ENCODE measurements at regions not wholly inside any gene's neighbourhood (a gene's known extent, or its start where the extent isn't known, plus 50 kb on each side); places are given as distances from the start of the nearest gene placed in this dataset.

DNA sequence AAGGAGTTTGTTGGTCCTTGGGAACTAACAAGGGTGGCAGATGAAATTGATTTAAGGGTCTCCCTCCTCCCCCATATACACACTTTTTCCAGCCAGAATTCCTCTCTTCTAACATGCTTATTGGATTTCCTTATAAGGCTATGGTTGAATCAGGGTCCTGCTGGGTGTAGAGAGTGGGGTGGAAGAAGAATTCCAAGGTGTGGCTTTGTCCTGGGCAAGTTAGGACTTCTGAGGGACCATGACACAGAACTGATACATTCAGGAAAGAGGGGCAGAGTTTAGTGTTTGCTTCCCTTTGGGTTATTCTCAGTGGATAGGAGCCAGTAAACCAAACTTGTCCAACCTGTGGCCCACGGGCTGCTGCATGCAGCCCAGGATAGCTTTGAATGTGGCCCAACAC is 116.5 kb downstream of the SNX18 start:
- no peak for DNase-seq

DNA sequence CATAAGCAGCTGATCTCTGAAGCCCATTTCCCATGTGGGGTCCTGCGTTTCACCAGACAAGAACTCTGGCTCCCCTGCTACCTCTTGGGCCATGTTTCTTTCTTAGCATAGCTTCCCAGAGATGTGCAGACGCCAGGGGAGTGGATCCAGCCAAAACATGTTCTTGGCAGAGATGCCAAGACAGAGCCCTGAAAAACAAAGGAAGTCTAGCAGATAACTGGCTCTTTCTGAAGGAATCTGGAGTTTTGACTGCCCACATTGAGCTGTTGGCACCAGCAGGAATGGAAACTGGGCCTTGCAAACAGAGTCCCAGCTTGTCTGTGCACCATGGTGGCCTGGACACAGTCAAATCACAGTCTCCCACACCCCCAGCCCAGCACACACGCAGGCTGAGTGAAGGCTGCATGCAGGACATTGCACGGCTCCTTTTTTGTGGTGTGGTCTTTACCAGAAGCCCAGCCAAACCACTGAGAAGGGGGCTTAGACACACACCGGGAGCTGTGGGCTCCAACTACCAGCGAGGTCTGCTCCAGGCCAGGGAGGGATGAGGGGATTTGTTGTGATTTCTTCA is 114.7 kb downstream of the SNX18 start:
- DNase-seq = no peak

GRCh38 chr5:54630738-54631359 is 113.3 kb downstream of the SNX18 start:
- no peak for DNase-seq

DNA sequence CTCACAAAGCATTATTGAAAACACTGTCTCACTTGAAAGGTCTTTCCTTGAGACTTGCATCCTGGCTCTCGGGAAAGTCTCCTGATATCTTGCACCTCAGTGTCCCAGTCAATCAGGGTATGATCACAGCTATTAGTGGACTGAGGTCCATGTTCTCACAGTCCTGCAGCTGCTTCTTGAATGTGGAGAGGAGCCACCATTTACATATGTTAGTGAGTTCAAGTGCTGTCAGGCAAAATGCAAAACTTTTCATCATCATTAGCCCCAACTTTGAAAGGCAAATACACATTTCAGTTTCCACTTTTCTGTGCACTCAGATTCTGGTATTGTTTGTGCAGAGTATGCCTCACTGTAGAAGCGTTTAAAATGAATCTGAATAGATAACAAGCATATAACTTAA is 111.6 kb downstream of the SNX18 start:
- no peak for DNase-seq

DNA sequence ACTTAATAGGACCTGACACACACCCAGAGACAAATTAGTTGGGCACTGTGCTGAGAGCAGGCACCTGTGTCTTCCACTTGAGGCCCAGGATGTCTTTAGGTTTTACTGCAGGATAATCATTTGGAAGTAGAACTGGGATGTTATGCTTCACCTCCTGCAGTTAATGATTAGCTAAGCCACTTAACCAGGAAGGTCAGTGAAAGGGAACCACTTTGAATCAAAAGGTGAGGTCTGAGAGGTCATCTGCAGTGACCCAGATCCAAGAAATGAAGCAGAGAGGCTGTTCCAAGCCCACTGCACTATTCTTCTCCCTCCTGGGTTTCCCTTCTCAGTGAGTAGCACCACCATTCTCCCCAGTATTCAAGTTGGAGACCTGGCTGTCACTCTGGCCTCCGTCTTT is 110.5 kb downstream of the SNX18 start:
- no peak for DNase-seq

DNA sequence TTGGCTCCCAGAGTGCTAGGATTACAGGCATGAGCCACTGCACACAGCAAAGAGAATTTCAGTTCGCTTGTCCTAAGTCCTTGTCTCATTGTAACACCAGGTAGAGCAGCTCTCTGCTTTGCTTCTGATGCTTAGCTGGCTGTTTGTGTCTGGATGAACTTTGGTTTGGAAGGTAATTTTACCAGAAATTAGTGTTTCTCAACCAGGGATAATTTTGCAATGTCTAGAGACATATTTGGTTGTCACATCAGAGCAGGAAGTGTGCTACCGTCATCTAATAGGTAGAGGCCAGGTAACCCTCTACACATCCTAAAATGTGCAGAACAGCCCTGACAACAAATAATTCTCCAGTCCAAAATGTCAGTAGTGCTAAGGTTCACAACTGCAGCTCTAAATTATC is 108.8 kb downstream of the SNX18 start:
- DNase-seq = no peak

DNA sequence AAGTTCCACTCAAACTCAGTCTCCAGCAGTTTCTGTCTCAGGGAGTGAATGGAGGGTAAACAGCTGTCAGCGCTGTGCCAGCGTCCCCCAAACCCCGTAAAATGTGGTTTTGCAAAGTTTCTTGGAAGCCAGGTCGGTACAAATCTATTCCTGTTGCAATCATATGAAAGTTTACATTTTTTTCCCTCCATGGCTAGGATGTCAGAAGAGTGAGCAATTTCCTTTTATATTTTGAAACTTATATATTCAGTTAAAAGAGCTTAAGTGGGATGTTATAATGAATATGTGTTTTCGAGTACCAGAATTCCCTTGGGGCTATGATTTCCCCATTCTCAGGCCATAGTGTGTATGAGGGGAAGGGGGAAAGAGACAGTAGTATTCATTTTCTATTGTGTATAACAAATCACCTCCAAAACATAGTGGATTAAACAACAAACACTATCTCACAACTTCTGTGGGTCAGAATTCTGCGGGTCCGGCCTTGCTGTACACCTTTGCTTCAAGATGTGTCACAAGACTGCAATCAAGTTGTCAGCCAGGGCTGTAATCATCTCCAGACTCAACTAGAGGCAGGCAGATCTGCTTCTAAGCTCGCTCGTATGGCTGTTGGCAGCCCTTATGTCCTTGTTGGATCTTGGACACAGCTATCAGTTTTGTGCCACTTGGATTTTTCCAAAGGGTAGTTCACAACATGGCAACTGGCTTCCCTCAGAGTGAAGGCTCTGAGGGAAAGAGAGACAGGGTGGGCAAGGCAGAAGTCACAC is 107.4 kb downstream of the SNX18 start:
- DNase-seq = no peak

GRCh38 chr5:54621709-54622108 is 104.2 kb downstream of the SNX18 start:
- DNase-seq = no peak

GRCh38 chr5:54621048-54621447 is 103.5 kb downstream of the SNX18 start:
- no peak for DNase-seq

- no peak for DNase-seq
Measured at GRCh38 chr5:54620141-54620933, 102.8 kb downstream of the SNX18 start.

GRCh38 chr5:54619731-54620130 is 102.2 kb downstream of the SNX18 start:
- DNase-seq = no peak

- DNase-seq = no peak
Measured at GRCh38 chr5:54616518-54617220, 99.1 kb downstream of the SNX18 start.

DNA sequence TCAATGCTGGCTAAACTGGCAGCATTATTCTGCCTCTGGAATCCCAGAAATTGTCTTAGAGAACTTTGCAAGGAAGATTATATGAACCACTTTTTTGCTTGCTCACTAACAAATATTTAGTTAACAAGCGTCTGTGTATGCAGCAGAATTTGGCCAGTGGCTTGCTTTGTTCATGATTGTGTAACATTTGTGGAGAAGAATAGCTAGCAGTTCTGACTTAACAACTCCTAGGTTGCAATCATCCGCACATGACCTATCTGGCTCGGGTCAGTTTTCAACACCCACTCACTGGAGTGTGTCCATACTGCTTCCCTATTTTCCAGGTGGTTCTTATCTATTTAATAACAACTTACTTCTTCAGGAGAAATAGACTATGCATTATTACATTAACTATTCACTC is 98.5 kb downstream of the SNX18 start:
- DNase-seq = no peak

DNA sequence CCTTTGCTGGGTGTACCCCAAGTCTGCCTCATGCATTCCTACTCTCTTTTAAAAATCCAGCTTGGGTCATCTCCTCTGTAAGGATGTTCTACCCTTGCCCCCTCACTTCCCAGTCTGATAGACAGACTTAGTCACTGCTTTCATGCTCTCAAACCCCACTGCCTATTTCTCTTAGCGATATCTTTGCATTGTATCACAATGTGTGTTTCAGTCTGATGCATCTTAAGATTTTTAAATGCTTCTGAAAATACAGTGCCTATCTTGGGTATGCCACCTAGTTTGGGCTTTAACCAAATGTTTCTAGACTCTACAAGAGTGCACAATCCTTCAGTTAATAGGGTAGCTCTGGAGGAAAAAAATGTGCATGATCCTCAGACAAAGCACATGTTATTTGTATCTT is 97.8 kb downstream of the SNX18 start:
- no peak for DNase-seq

DNA sequence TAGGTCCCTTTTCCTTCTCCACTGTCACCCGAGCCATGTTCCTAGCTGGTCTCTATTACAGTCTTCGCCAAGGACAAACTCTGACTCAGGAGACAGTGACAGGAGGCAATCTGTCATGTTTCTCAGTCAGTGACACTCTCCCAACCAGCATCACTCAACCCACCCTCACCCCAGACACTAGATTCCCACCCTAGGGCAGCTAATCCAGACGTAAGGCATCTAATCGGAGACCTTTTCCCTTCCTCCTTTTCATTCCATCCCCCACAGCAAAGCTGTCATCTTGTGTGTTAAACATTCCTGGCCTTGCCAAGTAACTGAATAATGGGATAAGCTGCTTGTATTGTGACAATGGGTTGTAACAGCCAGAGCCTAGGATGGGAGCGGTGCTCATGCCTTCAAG is 95.2 kb downstream of the SNX18 start:
- no peak for DNase-seq

- no peak for DNase-seq
Measured at GRCh38 chr5:54611290-54611951, 93.9 kb downstream of the SNX18 start.

DNA sequence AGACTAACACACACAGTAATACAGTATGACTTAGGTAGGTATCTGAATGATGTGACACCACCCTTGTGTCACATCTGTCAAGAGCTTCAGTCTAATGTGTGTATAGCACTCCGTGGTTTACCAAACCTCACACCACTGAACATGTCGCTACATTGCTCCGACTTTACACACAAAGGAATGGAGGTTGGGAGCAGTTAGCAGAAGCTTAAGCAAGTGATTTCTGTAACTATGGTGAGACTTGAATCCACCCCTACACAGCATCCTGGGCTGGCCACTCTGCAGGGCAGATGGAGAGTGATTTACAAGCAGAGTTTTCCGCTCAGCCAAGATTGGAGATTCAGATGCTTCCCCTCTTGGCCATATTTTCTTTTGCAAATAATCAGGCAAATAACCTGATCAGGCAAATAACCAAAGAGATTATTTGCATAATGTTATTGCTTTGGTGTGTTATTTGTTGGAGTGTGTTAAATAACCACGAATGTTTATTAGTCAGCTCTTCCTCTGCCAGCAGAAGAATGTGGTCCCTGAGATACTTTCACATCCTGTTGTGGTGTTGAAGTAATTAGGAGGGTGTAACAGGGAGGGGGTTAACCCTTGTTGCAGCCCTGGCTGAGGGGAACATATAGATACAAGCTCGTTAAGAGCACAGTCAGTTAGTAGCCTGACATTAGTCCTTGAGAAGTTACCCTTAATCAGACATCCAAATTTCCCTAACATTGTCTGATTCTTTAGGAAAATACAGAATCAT is 92.8 kb downstream of the SNX18 start:
- DNase-seq = peak; percentile 36

- no peak for DNase-seq
Measured at GRCh38 chr5:54608423-54609085, 91.0 kb downstream of the SNX18 start.

DNA sequence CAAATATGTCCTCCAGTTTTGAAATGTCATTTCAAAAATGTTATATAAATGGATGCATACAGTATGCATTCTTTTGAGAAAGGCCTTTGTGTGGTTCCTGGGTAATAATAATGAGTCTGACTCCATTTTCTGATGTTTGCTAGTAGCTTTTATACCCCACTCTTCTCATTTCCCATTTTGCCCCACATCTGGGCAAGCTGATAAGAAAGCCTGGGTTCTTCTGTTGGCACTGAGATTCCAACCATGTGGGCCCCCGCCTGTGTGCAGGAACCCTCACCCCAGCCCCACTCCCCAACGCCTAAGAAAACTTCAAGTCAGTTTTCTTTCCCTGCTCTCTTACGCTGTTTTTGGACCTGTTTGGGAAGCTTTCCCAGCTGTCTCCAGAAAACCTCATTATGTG is 89.4 kb downstream of the SNX18 start:
- no peak for DNase-seq

DNA sequence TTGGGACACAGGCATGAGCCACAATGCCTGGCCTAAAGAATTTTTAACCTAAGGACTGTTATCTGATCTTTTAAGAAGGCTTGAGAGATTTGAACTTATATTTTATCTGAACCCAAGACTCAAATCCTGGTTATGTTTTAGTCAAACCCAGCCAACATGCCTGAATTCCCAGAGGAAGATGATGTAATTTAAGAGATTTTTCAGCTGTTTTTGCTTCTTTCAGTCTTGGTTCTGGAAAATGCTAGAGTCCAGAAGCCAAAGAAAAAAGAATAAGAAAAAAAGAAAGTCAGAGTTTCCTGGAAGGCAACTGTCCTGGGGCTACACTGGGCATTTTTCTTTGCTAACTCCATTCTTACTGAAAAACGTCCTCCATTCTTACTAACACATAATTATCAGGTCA is 85.8 kb downstream of the SNX18 start:
- DNase-seq = no peak

DNA sequence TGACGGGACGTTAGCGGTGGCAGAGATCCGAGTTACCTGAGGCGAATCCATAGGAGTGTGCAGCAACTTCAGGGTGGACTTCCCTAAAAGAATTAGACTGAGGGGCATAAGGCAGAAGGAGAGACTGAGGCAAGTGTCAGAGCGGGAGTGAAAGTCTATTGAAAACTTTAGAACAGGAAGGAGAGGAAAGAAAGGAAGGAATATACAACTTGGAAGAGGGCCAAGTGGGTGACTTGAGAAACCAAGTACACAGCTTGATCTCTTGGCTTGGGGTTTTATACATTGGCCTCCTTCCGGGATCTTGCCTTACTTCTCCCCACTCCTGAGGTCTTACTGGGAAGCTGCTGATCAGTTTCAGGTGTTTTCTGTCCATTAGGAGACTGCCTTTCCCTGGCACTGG is 84.9 kb downstream of the SNX18 start:
- DNase-seq = no peak

Measured in CD4-positive, alpha-beta T cell treated with Interleukin-6 for 4 hours (primary cell).